ENCODE measurements at regions not wholly inside any gene's neighbourhood (a gene's known extent, or its start where the extent isn't known, plus 50 kb on each side); places are given as distances from the start of the nearest gene placed in this dataset.

GRCh38 chr3:7820969-7821368 is 680.7 kb upstream of the LMCD1 start (continued):
- TF ChIP-seq NFYB (IDR thresholded peaks at IDR 0.05; ENCODE audit: insufficient read depth, low read depth, low read length): no peak
- no peak for TF ChIP-seq JUND (IDR thresholded peaks at IDR 0.05; ENCODE audit: low read depth, low read length)
- no peak for TF ChIP-seq NR2F1 (conservative IDR thresholded peaks at IDR 0.05)
- TF ChIP-seq EED (IDR thresholded peaks at IDR 0.05; ENCODE audit: low read depth): no peak
- no peak for TF ChIP-seq SUZ12 (IDR thresholded peaks at IDR 0.05; ENCODE audit: unreplicated experiment)
- TF ChIP-seq STAT1 (conservative IDR thresholded peaks at IDR 0.05): no peak
- TF ChIP-seq IKZF2 (IDR thresholded peaks at IDR 0.05): no peak
- no peak for TF ChIP-seq SPI1 (IDR thresholded peaks at IDR 0.05; ENCODE audit: borderline replicate concordance, insufficient read depth, low read depth, low read length)
- TF ChIP-seq MTA2 (IDR thresholded peaks at IDR 0.05; ENCODE audit: low read depth): no peak

- POLR2A ChIA-PET: no interaction called here
- no peak for TF ChIP-seq CHD1 (IDR thresholded peaks at IDR 0.05; ENCODE audit: low read depth, low read length)
- TF ChIP-seq RCOR1 (conservative IDR thresholded peaks at IDR 0.05; ENCODE audit: low read depth, low read length): no peak
- no peak for TF ChIP-seq POU2F2 (IDR thresholded peaks at IDR 0.05; ENCODE audit: borderline replicate concordance, low read depth, low read length)
- no peak for TF ChIP-seq ATF7 (IDR thresholded peaks at IDR 0.05; ENCODE audit: low read depth)
- no peak for TF ChIP-seq ZBTB4 (CRISPR knock-in tag; IDR thresholded peaks at IDR 0.05)
- TF ChIP-seq ETV6 (conservative IDR thresholded peaks at IDR 0.05 in 1 of 2, IDR thresholded peaks at IDR 0.05 in 1 of 2; ENCODE audit: borderline replicate concordance in 1 of 2, low read depth in 1 of 2): no peak
- TF ChIP-seq ZBTB11 (CRISPR knock-in tag; IDR thresholded peaks at IDR 0.05): no peak
Measured at GRCh38 chr3:7821858-7822257, 679.8 kb upstream of the LMCD1 start.

More at GRCh38 chr3:7821858-7822257, 679.8 kb upstream of the LMCD1 start:
- ChIA-PET SMC1A (ENCODE audit: uncharacterized antibody, unreplicated experiment) (interaction anchor here (0.9 kb wide), 1 partner anchor 18 kb away, joined by 3 read pairs; no protein-coding TSS in a partner anchor), CTCF (no interaction called here), RAD21 (ENCODE audit: unreplicated experiment) (no interaction called here)
- no peak overlapping the region for H3K4me3 ChIP-seq
- intact Hi-C loops (cut with micrococcal nuclease; ENCODE audit: unreplicated experiment): no loop called here
- no peak overlapping the region for H3K9ac ChIP-seq (ENCODE audit: control insufficient read depth, insufficient read depth, low read length)
- no peaks in the 10 kb centered on the region for H3K79me2 ChIP-seq (ENCODE audit: control insufficient read depth, insufficient read depth, low read length)
- H3K27me3 ChIP-seq (replicated peaks in 1 of 2; ENCODE audit: control insufficient read depth in 2 of 2, insufficient read depth in 2 of 2, low read length in 1 of 2): no peaks in the 10 kb centered on the region
- no peaks in the 10 kb centered on the region; the same call in 1 of the 3 replicates for H3K9me3 ChIP-seq (replicated peaks; ENCODE audit: control insufficient read depth, insufficient read depth, low read length)
- in situ Hi-C loops (cut with MboI): no loop called here
- no peak for ATAC-seq
- no peaks in the 10 kb centered on the region for H3K4me1 ChIP-seq (ENCODE audit: control insufficient read depth, insufficient read depth, low read length)
- no peak overlapping the region for H3K27ac ChIP-seq (ENCODE audit: control insufficient read depth, insufficient read depth)
- BruUV-seq (replicated peaks): no TSS peak
- FAIRE-seq: no peak
- H4K20me1 ChIP-seq (ENCODE audit: control insufficient read depth, insufficient read depth): no peaks in the 10 kb centered on the region
- no peak overlapping the region for H3K4me2 ChIP-seq (ENCODE audit: control insufficient read depth, insufficient read depth)
- H2AFZ ChIP-seq (ENCODE audit: control insufficient read depth, low read depth, low read length): no peak overlapping the region
- H3K36me3 ChIP-seq (ENCODE audit: control insufficient read depth in 2 of 2, insufficient read depth in 2 of 2, low read length in 1 of 2): no peaks in the 10 kb centered on the region
- WGBS (ENCODE audit: insufficient coverage, insufficient replicate concordance, low lambda C conversion rate, missing lambda C conversion rate): 0% methylated on average over 1 of the region's 1 CpG
- no peak for DNase-seq (ENCODE audit: low read depth, low spot score)
